Tibial artery (tissue), 4 donors: ENCODE measurements at regions not wholly inside any gene's neighbourhood (a gene's known extent, or its start where the extent isn't known, plus 50 kb on each side); places are given as distances from the start of the nearest gene placed in this dataset.

ENCODE experiments used
- DNase-seq, 2 donors: peaks; one replicate each; pipeline ENCODE4 v3.0.0-alpha.2; 2019
- H3K27ac ChIP-seq, 2 donors: fragments of 200-600 bp; sonication (generic) in 1 of 2; 1 replicate in 1 of 2; 2 replicates in 1 of 2; pipeline ENCODE4 v1.5.1; 2018 to 2019; ENCODE audit warnings: mild to moderate bottlenecking in 1 of 2
- H3K27me3 ChIP-seq, 2 donors: fragments of 200-600 bp; sonication (generic) in 1 of 2; one replicate each; pipeline versions ENCODE4 v1.5.1 to v1.6.0; 2016 to 2019
- H3K36me3 ChIP-seq, 3 donors: fragments of 200-600 bp; sonication (generic) in 2 of 3; one replicate each; pipeline ENCODE4 v1.5.1; 2016 to 2019; ENCODE audit warnings: mild to moderate bottlenecking in 2 of 3
- H3K4me1 ChIP-seq, 4 donors: fragments of 200-600 bp; sonication (generic) in 2 of 4; 1 replicate in 3 of 4; 2 replicates in 1 of 4; pipeline ENCODE4 v1.5.1; 2016 to 2019
- H3K4me3 ChIP-seq, 2 donors: fragments of 200-600 bp; sonication (generic) in 1 of 2; 1 replicate in 1 of 2; 2 replicates in 1 of 2; pipeline ENCODE4 v1.5.1; 2018 to 2019; ENCODE audit warnings: mild to moderate bottlenecking in 2 of 2
- H3K9me3 ChIP-seq, 3 donors: fragments of 200-600 bp; sonication (generic) in 1 of 3; one replicate each; pipeline ENCODE4 v1.5.1; 2016 to 2019
- CTCF ChIP-seq, 2 experiments: fragments of 200-600 bp in 1 of 2; fragments of 450-650 bp in 1 of 2; IDR thresholded peaks; one replicate each; pipeline ENCODE4 v1.5.1; 2017 to 2019; ENCODE audit warnings: antibody characterized with exemption in 2 of 2, mild to moderate bottlenecking in 1 of 2, moderate library complexity in 1 of 2
- intact Hi-C: fragments of 100-400 bp; cut with DNase I; formaldehyde crosslinking; loops from one replicate; pipeline ENCODE4 v1.15.0; 2023; ENCODE audit warnings: low total_unique reads

GRCh38 chr11:95487391-95487790 is 256.4 kb upstream of the SESN3 start:
- H3K4me3 ChIP-seq = no peak overlapping the region
- peaks cover 0 to 6% (median 0%) of the 10 kb centered on the region in 3 donors for H3K9me3 ChIP-seq
- H3K27ac ChIP-seq = no peak overlapping the region

GRCh38 chr11:95486979-95487378 is 256.0 kb upstream of the SESN3 start:
- no peak overlapping the region for H3K27ac ChIP-seq
- no peak for TF ChIP-seq CTCF (IDR thresholded peaks at IDR 0.05)
- DNase-seq = no peak
- H3K36me3 ChIP-seq = no peaks in the 10 kb centered on the region
- peaks cover 0 to 6% (median 0%) of the 10 kb centered on the region in 3 donors for H3K9me3 ChIP-seq
- H3K4me1 ChIP-seq = no peaks in the 10 kb centered on the region
- no peaks in the 10 kb centered on the region for H3K27me3 ChIP-seq
- intact Hi-C loops = no loop called here
- H3K4me3 ChIP-seq = no peak overlapping the region

More at GRCh38 chr11:95487391-95487790, 256.4 kb upstream of the SESN3 start:
- DNase-seq = no peak
- no peak for TF ChIP-seq CTCF (IDR thresholded peaks at IDR 0.05)
- no peaks in the 10 kb centered on the region for H3K4me1 ChIP-seq
- no peaks in the 10 kb centered on the region for H3K27me3 ChIP-seq
- intact Hi-C loops = no loop called here
- no peaks in the 10 kb centered on the region for H3K36me3 ChIP-seq

- TF ChIP-seq CTCF (IDR thresholded peaks at IDR 0.05) = no peak
- H3K9me3 ChIP-seq = peaks cover 0 to 6% (median 0%) of the 10 kb centered on the region in 3 donors
- intact Hi-C loops = no loop called here
- H3K4me3 ChIP-seq = no peak overlapping the region
- no peaks in the 10 kb centered on the region for H3K36me3 ChIP-seq
- no peaks in the 10 kb centered on the region for H3K27me3 ChIP-seq
- H3K4me1 ChIP-seq = no peaks in the 10 kb centered on the region
- H3K27ac ChIP-seq = no peak overlapping the region
- no peak for DNase-seq
Observed at GRCh38 chr11:95486466-95486865, 255.5 kb upstream of the SESN3 start.

GRCh38 chr11:95485115-95485900 is 254.3 kb upstream of the SESN3 start:
- no peaks in the 10 kb centered on the region for H3K4me1 ChIP-seq
- no peak overlapping the region for H3K27ac ChIP-seq
- no peaks in the 10 kb centered on the region for H3K9me3 ChIP-seq
- TF ChIP-seq CTCF (IDR thresholded peaks at IDR 0.05) = no peak
- no peaks in the 10 kb centered on the region for H3K27me3 ChIP-seq
- no peaks in the 10 kb centered on the region for H3K36me3 ChIP-seq
- H3K4me3 ChIP-seq = no peak overlapping the region
- intact Hi-C loops = no loop called here
- DNase-seq = no peak

GRCh38 chr11:95483339-95483738 is 252.3 kb upstream of the SESN3 start:
- Histone ChIP-seq H3K27ac (no peak overlapping the region), H3K36me3 (no peaks in the 10 kb centered on the region), H3K4me3 (no peak overlapping the region), H3K9me3 (no peaks in the 10 kb centered on the region), H3K4me1 (no peaks in the 10 kb centered on the region), H3K27me3 (no peaks in the 10 kb centered on the region)
- intact Hi-C loops = no loop called here
- DNase-seq = no peak
- no peak for TF ChIP-seq CTCF (IDR thresholded peaks at IDR 0.05)
